ENCODE measurements at regions not wholly inside any gene's neighbourhood (a gene's known extent, or its start where the extent isn't known, plus 50 kb on each side); places are given as distances from the start of the nearest gene placed in this dataset.

DNA sequence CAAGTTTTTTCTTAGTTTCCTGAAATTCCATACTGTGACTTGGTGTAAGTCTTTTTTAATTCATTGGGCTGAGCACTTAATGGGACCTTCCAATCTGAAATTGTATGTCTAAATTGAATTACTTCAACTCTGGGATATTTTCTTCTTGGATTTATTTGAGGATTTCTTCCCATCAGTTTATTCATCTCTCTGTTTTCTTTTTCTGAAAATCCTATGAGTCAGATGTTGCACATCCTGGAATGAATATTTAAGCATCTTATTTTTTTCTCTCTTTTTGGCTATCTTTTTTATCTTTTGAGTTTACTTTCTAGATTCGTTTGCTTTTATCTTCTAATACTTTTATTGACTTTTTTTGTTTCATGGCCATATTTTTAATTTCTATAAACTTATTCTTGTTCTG lies 55.4 kb upstream of the ACYP2 start:
- CTCF ChIA-PET, result no interaction called here
- H3K4me3 Mint-ChIP-seq (ENCODE audit: low read depth, unreplicated experiment), result no peak overlapping the region
- DNase-seq, result no peak
- TF ChIP-seq, protein P1, sequence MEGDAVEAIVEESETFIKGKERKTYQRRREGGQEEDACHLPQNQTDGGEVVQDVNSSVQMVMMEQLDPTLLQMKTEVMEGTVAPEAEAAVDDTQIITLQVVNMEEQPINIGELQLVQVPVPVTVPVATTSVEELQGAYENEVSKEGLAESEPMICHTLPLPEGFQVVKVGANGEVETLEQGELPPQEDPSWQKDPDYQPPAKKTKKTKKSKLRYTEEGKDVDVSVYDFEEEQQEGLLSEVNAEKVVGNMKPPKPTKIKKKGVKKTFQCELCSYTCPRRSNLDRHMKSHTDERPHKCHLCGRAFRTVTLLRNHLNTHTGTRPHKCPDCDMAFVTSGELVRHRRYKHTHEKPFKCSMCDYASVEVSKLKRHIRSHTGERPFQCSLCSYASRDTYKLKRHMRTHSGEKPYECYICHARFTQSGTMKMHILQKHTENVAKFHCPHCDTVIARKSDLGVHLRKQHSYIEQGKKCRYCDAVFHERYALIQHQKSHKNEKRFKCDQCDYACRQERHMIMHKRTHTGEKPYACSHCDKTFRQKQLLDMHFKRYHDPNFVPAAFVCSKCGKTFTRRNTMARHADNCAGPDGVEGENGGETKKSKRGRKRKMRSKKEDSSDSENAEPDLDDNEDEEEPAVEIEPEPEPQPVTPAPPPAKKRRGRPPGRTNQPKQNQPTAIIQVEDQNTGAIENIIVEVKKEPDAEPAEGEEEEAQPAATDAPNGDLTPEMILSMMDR (IDR thresholded peaks at IDR 0.05; ENCODE audit: unreplicated experiment), result no peak
- intact Hi-C loops (cut with micrococcal nuclease; ENCODE audit: unreplicated experiment), result no loop called here
- H3K27me3 Mint-ChIP-seq (ENCODE audit: unreplicated experiment), result no peaks in the 10 kb centered on the region
- H3K4me1 Mint-ChIP-seq (ENCODE audit: low read depth, unreplicated experiment), result no peaks in the 10 kb centered on the region
- H3K36me3 Mint-ChIP-seq (ENCODE audit: insufficient read depth, unreplicated experiment), result no peaks in the 10 kb centered on the region
- BruUV-seq (replicated peaks), result no TSS peak
- H3K9me3 Mint-ChIP-seq (ENCODE audit: low read depth, unreplicated experiment), result peaks cover 8% of the 10 kb centered on the region
- no peak overlapping the region for H3K27ac Mint-ChIP-seq (ENCODE audit: unreplicated experiment)

- TF ChIP-seq, protein P1 (IDR thresholded peaks at IDR 0.05; ENCODE audit: unreplicated experiment), result no peak
- H3K9me3 Mint-ChIP-seq (ENCODE audit: low read depth, unreplicated experiment), result peaks cover 8% of the 10 kb centered on the region
- no peak overlapping the region for H3K27ac Mint-ChIP-seq (ENCODE audit: unreplicated experiment)
- H3K4me3 Mint-ChIP-seq (ENCODE audit: low read depth, unreplicated experiment), result no peak overlapping the region
- no peaks in the 10 kb centered on the region for H3K27me3 Mint-ChIP-seq (ENCODE audit: unreplicated experiment)
- DNase-seq, result no peak
- H3K4me1 Mint-ChIP-seq (ENCODE audit: low read depth, unreplicated experiment), result no peaks in the 10 kb centered on the region
- CTCF ChIA-PET, result no interaction called here
- intact Hi-C loops (cut with micrococcal nuclease; ENCODE audit: unreplicated experiment), result no loop called here
- no peaks in the 10 kb centered on the region for H3K36me3 Mint-ChIP-seq (ENCODE audit: insufficient read depth, unreplicated experiment)
- no TSS peak for BruUV-seq (replicated peaks)
Measured at GRCh38 chr2:54059504-54059903, 55.9 kb upstream of the ACYP2 start.

DNA sequence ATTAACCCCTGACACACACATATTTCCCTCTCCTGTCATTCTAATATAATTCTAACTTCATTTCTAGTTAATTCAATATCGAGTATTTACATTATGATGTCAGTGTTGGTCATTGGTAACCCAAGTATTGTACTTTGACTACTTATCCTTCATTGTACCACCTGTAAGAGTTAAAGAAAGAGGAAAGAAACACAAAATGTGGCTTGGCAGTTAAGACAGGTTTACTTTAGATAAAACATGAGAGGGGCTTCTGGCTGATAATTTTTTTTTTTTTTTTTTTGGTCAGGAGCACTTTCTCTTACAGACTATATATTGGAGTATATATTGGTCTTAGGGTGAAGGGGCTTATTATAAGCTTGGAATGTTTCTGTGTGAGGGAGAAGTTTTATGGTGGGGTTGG lies 57.0 kb upstream of the ACYP2 start:
- no peaks in the 10 kb centered on the region for H3K36me3 Mint-ChIP-seq (ENCODE audit: insufficient read depth, unreplicated experiment)
- no TSS peak for BruUV-seq (replicated peaks)
- no peak overlapping the region for H3K27ac Mint-ChIP-seq (ENCODE audit: unreplicated experiment)
- TF ChIP-seq, protein P1 (IDR thresholded peaks at IDR 0.05; ENCODE audit: unreplicated experiment), result no peak
- intact Hi-C loops (cut with micrococcal nuclease; ENCODE audit: unreplicated experiment), result no loop called here
- no peaks in the 10 kb centered on the region for H3K4me1 Mint-ChIP-seq (ENCODE audit: low read depth, unreplicated experiment)
- no peaks in the 10 kb centered on the region for H3K27me3 Mint-ChIP-seq (ENCODE audit: unreplicated experiment)
- CTCF ChIA-PET, result no interaction called here
- no peak for DNase-seq
- peaks cover 8% of the 10 kb centered on the region for H3K9me3 Mint-ChIP-seq (ENCODE audit: low read depth, unreplicated experiment)
- no peak overlapping the region for H3K4me3 Mint-ChIP-seq (ENCODE audit: low read depth, unreplicated experiment)

- no peaks in the 10 kb centered on the region for H3K36me3 Mint-ChIP-seq (ENCODE audit: insufficient read depth, unreplicated experiment)
Measured at GRCh38 chr2:54054774-54055173, 60.6 kb upstream of the ACYP2 start.

More at GRCh38 chr2:54054774-54055173, 60.6 kb upstream of the ACYP2 start:
- no peak for DNase-seq
- TF ChIP-seq, protein P1 (IDR thresholded peaks at IDR 0.05; ENCODE audit: unreplicated experiment), result no peak
- Mint-ChIP-seq H3K27me3 (ENCODE audit: unreplicated experiment) (no peaks in the 10 kb centered on the region), H3K4me3 (ENCODE audit: low read depth, unreplicated experiment) (no peak overlapping the region), H3K27ac (ENCODE audit: unreplicated experiment) (no peak overlapping the region), H3K4me1 (ENCODE audit: low read depth, unreplicated experiment) (no peaks in the 10 kb centered on the region), H3K9me3 (ENCODE audit: low read depth, unreplicated experiment) (peaks cover 8% of the 10 kb centered on the region)
- intact Hi-C loops (cut with micrococcal nuclease; ENCODE audit: unreplicated experiment), result no loop called here
- CTCF ChIA-PET, result no interaction called here
- BruUV-seq (replicated peaks), result no TSS peak

All from Calu3 (cell line).